ENCODE measurements at regions not wholly inside any gene's neighbourhood (a gene's known extent, or its start where the extent isn't known, plus 50 kb on each side); places are given as distances from the start of the nearest gene placed in this dataset.

GRCh38 chr7:1383398-1384112 lies 75.7 kb downstream of the MICALL2 start:
- H2AFZ ChIP-seq (ENCODE audit: low read depth, low read length): no peak overlapping the region
- no peaks in the 10 kb centered on the region for H3K79me2 ChIP-seq (ENCODE audit: insufficient read depth, low read length)
- DNase-seq (no peak), ATAC-seq (ENCODE audit: insufficient read depth, low read depth) (no peak)
- H3K27me3 ChIP-seq (ENCODE audit: insufficient read depth, low read length, poor library complexity): no peaks in the 10 kb centered on the region
- H3K36me3 ChIP-seq (ENCODE audit: insufficient read depth, low read length): no peaks in the 10 kb centered on the region
- H3K27ac ChIP-seq (ENCODE audit: low read length): no peak overlapping the region
- no peaks in the 10 kb centered on the region for H4K20me1 ChIP-seq (ENCODE audit: insufficient read depth, low read length)
- no peaks in the 10 kb centered on the region for H3K4me1 ChIP-seq (ENCODE audit: insufficient read depth, low read length)
- no peaks in the 10 kb centered on the region for H3K9me3 ChIP-seq (ENCODE audit: insufficient read depth, low read length, severe bottlenecking)
- TF ChIP-seq CTCF (IDR thresholded peaks at IDR 0.05; ENCODE audit: borderline replicate concordance, extremely low read depth, low read length, poor library complexity, severe bottlenecking): no peak
- no peak for TF ChIP-seq EZH2 (IDR thresholded peaks at IDR 0.05; ENCODE audit: borderline replicate concordance, low read depth, low read length, severe bottlenecking)
- H3K4me3 ChIP-seq (ENCODE audit: low read depth in 1 of 2, low read length in 2 of 2): no peak overlapping the region
- no peak overlapping the region for H3K9ac ChIP-seq (ENCODE audit: low read depth, low read length)
- no peak overlapping the region for H3K4me2 ChIP-seq (ENCODE audit: insufficient read depth, low read length)

GRCh38 chr7:1384113-1384415 lies 75.2 kb downstream of the MICALL2 start:
- Histone ChIP-seq H4K20me1 (ENCODE audit: insufficient read depth, low read length) (no peaks in the 10 kb centered on the region), H3K27me3 (ENCODE audit: insufficient read depth, low read length, poor library complexity) (no peaks in the 10 kb centered on the region), H3K36me3 (ENCODE audit: insufficient read depth, low read length) (no peaks in the 10 kb centered on the region), H2AFZ (ENCODE audit: low read depth, low read length) (no peak overlapping the region), H3K4me1 (ENCODE audit: insufficient read depth, low read length) (no peaks in the 10 kb centered on the region), H3K9me3 (ENCODE audit: insufficient read depth, low read length, severe bottlenecking) (no peaks in the 10 kb centered on the region), H3K79me2 (ENCODE audit: insufficient read depth, low read length) (no peaks in the 10 kb centered on the region), H3K4me2 (ENCODE audit: insufficient read depth, low read length) (no peak overlapping the region), H3K27ac (ENCODE audit: low read length) (no peak overlapping the region), H3K4me3 (ENCODE audit: low read depth in 1 of 2, low read length in 2 of 2) (no peak overlapping the region), H3K9ac (ENCODE audit: low read depth, low read length) (no peak overlapping the region)
- ATAC-seq (ENCODE audit: insufficient read depth, low read depth) (no peak), DNase-seq (no peak)
- no peak for TF ChIP-seq EZH2 (IDR thresholded peaks at IDR 0.05; ENCODE audit: borderline replicate concordance, low read depth, low read length, severe bottlenecking)
- TF ChIP-seq CTCF (IDR thresholded peaks at IDR 0.05; ENCODE audit: borderline replicate concordance, extremely low read depth, low read length, poor library complexity, severe bottlenecking): no peak

Measured in DND-41 (cell line).